COLO829 (cell line): ENCODE measurements at regions not wholly inside any gene's neighbourhood (a gene's known extent, or its start where the extent isn't known, plus 50 kb on each side); places are given as distances from the start of the nearest gene placed in this dataset.
"Not testable (repeated sequence)": the region's sequence is repeated elsewhere in the genome, so short reads cannot be mapped to it uniquely, and the experiment has no call there.

ENCODE experiments used
- DNase-seq: peaks from one replicate; pipeline ENCODE4 v3.0.0; 2012; ENCODE audit warnings: low spot score

DNA sequence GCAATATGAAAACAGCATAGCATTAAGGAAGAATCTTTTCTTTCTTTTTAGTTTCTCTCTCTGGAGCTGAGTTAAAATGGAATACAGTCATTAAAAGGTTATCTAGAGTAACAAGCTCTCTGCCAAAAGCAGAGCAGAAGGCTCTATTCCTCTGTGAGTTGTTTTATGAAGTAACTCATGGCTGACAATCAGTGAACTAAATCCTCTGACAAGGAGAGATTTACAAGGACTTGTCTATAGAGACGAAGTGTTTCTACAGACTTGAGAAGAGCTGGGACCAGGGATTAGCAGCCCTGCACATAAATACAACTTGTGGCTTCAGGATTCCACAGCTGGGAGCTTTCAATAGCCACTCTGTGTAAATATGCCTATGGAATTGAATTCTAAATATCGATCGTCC lies 192.5 kb upstream of the RAG2 start:
- no peak for DNase-seq

DNA sequence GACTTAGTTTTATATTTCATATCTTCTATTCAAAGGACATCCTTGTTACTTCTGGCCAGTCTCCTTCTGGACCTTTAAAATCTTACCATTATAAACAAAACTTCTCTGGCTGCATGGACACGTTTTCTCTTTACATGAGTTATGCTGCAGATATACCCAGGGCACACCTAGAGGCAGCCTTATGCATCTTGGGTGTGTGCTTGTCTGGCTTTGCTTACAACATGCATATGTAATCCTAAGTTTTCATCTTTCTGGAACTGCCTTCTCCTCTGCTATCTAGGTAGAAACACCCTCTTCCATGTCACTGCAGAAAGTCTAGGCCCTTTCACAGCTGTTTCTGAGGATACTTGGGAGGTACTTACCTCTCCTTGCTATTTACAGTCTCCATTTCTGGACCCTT lies 185.8 kb upstream of the RAG2 start:
- DNase-seq, result no peak

DNA sequence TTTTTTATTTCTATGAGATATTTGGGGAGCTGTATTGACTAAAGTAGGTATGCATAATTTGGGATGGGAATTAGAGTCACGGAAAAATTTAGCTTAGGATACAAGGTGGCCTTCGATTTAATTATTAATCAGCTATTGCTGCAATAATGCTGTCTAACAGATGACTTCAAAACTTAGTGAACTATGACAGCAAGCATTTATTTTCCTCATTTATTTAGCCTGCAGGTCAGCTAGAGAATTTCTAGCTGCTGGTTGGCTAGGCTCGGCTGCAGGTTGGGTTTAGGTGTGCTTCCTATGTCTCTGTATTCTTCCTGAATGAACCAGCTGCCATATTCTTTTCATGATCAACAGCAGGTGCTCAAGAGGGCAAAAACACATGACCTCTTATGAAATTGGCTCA lies 181.8 kb upstream of the RAG2 start:
- DNase-seq, result no peak

DNA sequence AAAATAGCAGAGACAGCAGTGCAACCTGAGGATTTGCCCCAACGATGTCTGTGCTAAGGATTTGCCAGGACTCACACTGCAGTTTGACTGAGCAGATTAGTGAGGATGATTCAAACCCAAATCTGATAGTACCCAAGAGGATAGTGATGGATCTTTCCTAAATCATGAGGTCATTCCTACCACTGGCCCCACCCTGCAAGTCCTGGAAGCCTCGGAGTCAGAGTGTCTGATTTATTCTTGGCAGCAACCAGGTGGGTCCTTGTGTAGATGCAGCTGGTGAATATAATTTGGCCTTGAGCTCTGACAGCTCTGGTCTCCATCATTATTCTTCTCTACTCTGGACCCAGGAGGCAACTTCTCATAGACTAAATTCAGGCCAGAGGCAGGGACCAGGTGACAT lies 179.3 kb upstream of the RAG2 start:
- no peak for DNase-seq

DNA sequence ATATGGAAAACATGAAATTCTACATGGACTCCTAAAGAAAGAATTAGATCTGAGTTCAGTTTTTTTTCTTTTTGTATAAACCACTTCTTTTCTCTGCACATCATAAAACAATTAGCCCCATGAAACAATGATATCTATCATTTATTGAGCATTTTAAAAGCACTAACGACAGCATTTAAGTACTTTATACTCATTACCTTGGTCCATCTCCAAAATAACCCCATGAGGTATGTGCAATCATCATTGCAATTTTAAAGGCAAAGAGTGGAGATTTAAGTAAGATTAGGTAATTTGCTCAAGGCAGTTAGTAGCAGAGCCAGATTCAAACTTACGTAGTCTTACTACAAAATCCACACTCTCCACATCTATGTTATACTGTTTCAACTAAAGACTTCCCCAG lies 177.7 kb upstream of the RAG2 start:
- DNase-seq, result no peak

DNA sequence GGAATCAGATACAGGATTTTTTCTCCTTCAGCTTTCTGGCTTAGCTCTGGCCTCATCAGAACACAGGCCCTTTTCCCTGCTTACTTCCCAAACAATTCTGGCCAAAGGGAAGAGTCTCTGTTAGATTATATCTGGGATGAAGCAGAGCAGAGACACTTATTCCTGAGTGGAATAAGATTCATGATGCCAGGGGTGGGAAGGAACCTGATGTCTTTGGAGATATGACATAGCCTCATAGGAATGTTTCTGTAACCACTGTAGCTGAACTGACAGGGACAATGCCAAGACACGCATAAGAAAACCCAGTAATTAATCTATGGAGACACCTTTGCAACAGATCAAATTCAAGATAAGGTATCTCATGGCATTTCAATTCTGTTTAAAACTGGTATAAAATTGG lies 177.1 kb upstream of the RAG2 start:
- DNase-seq, result no peak

DNA sequence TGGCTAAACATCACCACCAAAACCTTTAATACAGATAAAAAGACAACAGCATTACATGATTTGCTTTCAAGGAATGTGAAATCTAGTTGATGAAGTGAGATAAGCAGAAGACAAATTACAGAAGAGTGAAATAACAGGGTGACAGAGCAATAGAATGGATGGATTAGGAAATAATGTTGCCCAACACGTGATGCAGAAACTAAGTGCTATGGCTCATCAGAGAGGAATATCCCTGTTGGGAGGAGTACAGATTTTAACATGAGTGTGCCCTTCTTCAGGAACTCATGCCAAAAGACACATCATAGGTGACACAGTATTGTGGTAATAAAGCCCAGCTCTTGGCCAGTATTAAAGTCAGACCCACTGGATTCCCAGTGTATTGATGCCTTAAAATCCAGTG lies 176.6 kb upstream of the RAG2 start:
- DNase-seq, result no peak

DNA sequence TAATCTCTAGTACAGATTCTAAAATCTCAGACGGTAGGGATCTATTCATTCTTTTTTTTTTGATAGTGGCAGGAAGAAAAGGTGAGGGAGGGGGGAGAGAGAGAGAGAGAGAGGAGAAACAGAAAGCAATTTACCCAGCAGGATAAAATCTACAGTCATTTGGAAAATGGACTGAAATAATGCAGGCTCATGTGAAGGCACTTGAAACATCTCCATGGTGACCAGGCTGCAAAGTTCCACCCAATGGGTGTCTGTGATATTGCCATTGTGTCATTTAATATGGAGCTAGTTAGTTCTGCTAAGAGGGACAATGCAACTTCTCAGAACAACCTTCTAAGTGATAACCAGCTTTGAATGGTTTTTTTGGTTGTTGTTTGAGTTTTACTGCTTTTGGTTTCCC lies 165.2 kb upstream of the RAG2 start:
- no peak for DNase-seq

DNA sequence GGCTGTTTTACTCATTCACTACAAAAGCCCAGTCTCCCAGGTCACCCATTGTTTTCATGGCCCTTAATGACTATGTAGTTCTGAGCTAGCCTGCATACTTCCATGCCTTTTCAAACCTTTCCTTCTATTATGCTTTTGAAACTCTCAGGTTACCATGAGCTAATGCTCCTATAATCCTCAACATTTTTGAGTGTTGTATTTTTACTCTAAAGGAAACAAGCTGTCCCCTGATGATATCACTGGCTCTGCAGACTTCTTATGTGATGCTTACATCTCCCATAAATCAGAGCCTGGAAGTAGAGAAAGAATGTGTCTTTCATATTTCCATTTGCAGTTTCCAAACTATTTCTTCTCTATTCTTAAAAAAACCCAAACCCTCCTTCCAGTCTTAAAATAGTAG lies 159.0 kb upstream of the RAG2 start:
- no peak for DNase-seq

DNA sequence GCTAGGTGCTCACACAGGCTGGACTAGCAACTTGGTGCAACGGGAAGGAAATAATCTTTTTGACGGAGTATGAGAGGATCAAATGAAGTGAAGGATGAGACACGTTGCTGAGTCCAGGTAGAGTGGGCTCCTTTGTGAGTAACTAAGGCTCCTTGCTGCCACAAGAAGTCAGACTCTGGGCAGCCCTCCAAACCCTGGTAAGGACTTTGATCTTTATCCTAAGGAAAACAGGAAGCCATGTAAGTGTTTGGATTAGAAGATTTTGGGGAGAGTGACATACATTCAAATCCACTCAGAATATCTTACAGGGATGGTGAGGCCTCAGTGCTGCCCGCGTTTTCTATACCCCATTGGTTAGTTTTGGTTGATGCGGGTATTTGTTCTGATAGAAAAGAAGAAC lies 155.9 kb upstream of the RAG2 start:
- DNase-seq, result no peak

DNA sequence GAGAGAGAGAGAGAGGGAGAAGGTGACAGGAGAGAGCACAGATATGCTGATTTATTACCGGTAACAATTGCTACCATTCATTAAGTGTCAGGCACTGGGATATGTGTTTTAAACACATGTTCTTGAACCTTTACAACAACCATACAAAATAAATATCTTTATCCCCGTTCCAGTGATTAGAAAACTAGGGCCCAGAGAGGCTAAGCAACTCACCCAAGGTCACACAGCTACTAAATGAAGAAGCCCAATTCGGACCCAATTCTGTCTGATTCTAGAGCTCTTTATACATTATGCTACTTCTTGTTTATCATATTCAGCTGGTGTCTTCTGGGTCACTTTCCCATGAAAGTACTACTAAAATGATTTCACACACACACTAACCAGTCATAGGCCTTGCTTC lies 154.0 kb upstream of the RAG2 start:
- no peak for DNase-seq

DNA sequence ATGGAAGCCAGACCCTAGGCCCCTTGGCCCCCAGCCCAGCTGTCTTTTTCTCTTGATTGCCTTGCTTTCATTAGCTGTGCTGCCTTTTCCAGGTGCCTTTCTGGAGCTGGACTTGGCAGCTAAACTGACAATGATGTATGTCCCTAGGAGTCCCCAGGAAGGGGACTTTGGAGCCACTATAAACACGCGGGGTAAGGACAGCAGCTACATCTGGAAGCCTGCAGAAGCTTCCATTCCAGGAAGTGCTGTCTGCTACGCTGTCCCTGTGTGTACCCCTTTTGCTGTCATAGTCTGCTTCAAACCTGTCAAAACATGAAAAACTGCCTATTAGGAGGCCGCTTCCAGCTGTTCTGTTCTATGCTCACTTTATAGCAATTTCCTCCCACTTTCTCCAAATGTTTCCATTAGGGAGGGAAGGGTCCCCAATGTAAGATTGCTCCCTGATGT lies 153.3 kb upstream of the RAG2 start:
- DNase-seq, result no peak

DNA sequence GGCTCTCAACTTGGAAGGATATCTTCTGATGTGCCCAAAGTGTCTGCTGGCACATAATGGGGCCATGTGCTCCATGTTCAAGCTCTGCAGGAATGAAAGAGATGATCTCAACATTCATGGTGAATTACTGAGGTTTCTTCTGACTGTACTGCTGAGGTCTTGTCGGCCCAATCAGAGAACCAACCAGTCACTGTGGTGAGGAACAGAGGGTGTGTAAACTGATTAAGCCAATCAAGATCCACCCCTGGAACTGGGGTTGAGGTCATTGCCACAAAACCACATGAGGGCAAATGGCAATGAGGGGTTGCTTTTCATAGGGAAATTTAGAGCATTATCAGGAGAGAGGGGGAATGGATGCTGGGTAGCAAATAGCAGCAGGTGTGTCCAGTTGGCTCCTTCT lies 152.3 kb upstream of the RAG2 start:
- DNase-seq, result no peak

DNA sequence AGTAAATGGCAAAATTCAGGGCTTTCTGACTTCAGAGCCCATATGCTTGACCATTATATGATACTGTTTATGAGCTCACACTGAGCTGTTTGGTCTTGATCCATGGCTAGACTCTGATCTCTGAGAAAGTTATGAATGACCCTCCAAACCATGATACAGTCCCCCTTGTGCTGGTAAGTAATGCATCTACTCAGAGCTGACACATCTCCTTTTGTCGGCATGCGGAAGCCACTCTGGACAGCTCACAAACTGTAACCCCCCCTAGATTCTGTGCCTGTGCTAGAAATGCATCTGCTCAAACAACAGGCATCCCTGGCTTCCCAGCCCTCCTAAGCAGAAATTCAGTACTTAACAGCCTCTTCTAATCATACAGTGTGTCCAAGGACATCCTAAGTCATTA lies 150.8 kb upstream of the RAG2 start:
- no peak for DNase-seq

DNA sequence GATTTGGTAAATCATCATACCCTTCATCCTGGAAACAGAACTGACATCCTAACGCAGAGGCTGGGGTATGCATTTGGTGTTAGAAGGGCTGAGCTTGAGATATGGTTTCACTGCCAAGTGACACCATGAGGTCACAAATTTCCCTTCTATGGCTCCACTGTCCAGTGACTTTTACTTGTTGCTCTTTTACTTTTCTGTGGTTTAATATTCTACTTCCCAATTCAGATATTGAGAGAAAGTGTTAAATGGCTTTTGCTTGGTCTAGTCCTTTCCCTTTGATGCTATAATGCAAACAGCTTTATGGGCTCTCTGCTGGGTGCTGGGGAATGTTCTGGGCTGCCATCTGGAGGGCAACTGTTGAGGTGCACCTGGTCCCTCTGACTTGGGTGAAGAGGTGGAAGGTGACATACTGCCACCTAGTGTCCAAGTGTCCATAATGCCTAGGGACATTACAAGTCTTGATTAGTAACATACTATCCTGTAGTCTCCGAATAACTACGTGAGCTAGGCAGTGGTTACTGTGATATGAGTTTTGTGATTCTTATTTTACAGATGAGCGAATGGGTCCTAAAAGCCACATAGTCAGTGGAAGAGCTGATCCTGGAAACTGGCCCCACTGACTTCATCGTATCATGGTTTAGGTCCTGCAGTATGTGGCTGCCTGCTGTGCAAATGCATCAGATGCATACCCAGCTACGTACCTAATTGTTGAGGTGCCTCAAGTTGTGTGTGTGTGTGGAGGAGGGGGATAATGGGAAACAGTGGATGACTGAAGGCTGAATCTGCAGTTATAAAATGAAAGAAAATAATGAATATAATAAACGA lies 149.1 kb upstream of the RAG2 start:
- DNase-seq, result peak; percentile 63

DNA sequence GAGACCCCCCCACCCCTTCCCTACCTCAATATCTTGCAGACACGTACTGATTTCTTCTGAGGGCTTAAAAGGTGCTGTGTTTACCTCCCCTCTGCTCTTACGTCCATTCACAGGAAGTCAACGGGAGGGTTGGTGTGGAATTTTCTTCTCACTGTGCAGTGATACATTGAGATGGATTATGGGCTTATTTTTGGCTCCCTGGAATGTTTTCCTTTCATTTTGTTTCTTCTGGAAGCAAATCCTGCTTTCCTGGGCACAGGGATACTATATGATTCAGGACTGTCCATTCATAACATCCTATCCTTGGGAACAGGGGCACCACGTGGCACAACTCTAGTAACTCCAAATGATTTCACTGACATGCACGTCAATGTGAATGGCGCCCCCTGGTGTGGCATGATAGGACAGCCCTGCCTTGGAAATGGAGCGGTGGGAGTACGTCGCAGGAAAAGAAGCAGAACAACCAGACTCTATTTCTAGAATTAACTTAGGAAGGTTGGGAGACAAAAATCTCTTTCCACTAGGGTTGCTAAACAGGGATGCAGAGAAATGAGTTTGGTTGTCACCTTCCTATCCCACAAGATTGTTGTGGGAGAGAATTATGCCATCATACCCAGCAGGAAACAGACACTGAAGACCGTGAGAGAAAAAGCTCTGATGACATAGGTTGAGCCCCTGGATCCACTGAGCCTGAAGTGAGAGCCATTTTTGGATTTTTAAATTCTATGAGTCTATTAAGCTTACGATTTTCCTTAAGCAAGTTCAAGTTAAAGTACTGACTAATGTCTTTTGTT lies 146.5 kb upstream of the RAG2 start:
- peak; percentile 45 for DNase-seq

DNA sequence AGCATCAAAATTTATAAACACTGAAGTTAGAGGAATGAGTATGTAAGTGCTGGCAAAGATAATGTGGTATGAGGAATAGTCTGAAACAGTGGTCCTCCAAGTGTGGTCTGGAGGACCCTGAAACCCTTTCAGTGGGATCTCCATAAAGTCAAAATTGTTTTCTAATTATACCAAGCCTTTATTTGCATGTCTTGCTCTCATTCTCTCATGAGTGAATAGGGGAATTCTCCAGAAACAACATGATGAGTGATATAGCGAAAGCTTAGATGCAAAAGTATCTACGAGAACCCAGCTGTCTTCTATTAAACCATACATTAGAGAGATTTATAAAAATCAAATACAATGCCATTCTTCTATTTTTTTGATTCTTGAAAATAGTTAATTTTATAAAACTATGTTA lies 145.0 kb upstream of the RAG2 start:
- DNase-seq, result no peak

DNA sequence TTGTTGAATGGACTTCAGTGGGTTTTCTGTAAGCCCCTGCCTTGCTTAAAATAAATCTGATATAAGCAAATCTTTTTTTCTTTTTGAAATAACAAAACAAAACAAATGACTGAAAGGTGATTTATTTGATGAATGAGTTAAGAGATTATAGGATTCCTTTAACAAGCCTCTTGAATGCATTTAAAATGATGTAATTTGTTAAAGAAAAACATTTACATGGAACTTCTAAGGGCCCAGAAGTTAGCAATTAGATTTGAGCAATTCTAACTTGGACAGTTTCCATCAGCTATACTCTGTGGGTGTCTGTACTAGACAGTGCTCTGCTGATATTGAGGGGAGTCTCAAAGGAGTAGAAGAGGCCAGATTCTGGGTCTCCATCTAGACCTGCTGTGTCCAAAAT lies 143.5 kb upstream of the RAG2 start:
- no peak for DNase-seq

DNA sequence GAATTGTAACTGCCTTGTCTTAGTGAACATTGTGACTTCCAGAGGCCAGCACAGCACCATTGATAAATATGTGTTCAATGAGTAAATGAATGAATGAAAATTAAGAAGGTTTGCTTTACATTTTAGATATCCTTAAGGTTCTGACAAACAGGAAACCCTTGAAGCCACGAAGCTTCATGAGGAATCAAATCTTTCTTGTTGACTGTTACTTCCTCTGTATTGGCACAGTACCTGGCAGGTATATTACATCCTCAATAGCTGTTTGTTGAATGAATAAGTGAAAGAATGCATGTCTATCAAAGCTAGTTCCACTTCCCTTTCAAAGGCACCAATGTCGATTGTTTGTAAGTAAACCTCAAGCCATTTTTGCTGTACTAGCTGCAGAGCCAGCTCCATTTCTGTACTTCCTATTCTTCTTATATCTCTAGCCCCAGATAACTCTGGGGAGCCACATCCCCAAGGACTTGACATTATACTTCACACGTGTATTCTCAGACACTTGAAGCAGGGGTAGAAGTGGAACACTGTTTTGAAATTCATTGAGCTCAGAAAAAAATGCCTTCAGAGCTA lies 140.3 kb upstream of the RAG2 start:
- DNase-seq, result no peak

DNA sequence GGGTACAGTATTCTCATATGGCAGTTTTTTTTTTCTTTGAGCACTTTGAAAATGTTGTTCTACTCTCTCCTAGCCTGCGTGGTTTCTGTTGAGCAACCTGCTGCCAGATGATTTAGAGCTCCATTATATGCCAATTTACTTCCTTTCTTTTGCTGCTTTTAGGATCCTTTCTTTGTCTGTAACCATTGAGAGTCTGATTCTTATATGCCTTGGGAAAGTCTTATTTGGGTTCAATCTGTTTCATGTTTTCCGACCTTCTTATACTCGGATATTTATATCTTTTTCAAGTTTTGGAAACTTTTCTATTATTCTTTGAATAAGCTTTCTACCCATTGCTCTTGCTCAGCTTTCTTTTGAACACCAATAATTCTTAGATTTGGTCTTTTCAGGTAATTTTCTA lies 138.1 kb upstream of the RAG2 start:
- DNase-seq, result no peak

DNA sequence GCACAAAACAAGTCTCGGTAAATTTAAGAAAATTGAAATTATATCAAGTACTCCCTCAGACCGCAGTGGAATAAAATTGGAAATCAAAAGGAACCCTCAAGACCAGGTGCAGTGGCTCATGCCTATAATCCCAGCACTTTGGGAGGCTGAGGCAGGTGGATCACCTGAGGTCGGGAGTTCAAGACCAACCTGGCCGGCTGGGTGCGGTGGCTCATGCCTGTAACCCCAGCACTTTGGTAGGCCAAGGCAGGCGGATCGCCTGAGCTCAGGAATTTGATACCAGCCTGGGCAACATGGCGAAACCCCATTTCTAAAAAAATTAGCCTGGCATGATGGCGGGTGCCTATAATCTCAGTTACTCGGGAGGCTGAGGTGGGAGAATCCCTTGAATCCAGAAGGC lies 135.7 kb upstream of the RAG2 start:
- not testable (repeated sequence) for DNase-seq

DNA sequence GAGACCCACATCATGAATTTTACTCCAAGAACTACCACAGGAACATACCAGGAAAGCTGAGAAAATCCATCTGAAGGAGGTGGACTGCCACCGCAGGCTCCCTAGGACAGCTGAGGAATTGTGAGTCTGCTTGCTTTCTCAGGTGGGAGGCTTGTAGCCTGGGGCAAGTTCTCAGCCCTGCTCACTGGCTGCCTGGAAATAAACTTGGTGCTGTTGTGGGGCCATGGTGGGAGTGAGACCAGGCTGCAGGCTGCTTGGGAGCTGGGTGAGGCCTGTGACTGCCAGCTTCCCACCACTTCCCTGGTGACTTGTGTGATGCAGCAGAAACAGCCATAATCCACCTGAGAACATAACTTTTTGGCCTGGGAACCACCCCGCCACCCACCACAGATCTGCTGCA lies 132.7 kb upstream of the RAG2 start:
- no peak for DNase-seq

DNA sequence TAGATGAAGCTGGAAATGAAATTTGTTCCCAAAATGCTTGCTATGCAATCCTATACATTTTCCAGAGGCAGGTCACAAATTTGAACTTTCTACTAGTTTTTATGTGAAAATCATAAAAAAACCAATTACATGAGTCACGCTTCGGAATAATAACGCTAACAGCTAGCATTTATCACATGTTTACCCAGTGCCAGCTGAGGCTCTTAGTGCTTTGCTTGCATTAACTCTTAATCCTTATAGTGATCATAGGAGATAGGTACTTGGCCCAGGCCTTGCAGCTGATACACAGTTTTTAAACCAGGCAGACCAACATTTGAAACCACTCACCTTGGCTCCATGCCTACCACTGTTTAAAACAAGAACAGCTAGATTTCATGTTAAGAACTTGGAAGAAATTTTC lies 131.8 kb upstream of the RAG2 start:
- peak; percentile 9 for DNase-seq
